Body of pancreas (tissue), 4 donors: ENCODE measurements at regions not wholly inside any gene's neighbourhood (a gene's known extent, or its start where the extent isn't known, plus 50 kb on each side); places are given as distances from the start of the nearest gene placed in this dataset.
"Not testable (repeated sequence)": the region's sequence is repeated elsewhere in the genome, so short reads cannot be mapped to it uniquely, and the experiment has no call there.

Experiments used
- POLR2A ChIP-seq, 3 donors: fragments of 450-650 bp; IDR thresholded peaks; one replicate each; pipeline ENCODE4 v1.6.1; 2016; ENCODE audit warnings: antibody characterized with exemption in 3 of 3, mild to moderate bottlenecking in 2 of 3
- TF ChIP-seq, protein P1 (sequence below), 7 experiments: fragments of 450-650 bp in 4 of 7; fragments of 200-600 bp in 3 of 7; sonication (generic) in 3 of 7; IDR thresholded peaks; one replicate each; pipeline ENCODE4 v1.5.1; 2016 to 2019; ENCODE audit warnings: antibody characterized with exemption in 7 of 7

DNA sequence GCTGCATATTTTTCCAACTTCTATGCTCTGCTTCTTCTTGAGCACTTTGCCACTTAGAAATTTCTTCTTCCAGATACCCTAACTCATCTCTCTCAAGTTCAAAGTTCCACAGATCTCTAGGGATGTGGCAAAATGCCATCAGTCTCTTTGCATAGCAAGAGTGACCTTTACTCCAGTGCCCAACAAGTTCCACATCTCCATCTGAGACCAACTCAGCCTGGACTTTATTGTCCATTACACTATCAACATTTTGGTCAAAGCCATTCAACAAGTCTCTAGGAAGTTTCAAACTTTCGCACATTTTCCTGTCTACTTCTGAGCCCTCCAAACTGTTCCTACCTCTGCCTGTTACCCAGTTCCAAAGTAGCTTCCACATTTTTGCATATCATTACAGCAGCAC lies 946.2 kb upstream of the TMEFF2 start:
- TF ChIP-seq, protein P1, sequence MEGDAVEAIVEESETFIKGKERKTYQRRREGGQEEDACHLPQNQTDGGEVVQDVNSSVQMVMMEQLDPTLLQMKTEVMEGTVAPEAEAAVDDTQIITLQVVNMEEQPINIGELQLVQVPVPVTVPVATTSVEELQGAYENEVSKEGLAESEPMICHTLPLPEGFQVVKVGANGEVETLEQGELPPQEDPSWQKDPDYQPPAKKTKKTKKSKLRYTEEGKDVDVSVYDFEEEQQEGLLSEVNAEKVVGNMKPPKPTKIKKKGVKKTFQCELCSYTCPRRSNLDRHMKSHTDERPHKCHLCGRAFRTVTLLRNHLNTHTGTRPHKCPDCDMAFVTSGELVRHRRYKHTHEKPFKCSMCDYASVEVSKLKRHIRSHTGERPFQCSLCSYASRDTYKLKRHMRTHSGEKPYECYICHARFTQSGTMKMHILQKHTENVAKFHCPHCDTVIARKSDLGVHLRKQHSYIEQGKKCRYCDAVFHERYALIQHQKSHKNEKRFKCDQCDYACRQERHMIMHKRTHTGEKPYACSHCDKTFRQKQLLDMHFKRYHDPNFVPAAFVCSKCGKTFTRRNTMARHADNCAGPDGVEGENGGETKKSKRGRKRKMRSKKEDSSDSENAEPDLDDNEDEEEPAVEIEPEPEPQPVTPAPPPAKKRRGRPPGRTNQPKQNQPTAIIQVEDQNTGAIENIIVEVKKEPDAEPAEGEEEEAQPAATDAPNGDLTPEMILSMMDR (IDR thresholded peaks at IDR 0.05), result not testable (repeated sequence)
- not testable (repeated sequence) for TF ChIP-seq POLR2A (IDR thresholded peaks at IDR 0.05)
